ENCODE measurements at regions not wholly inside any gene's neighbourhood (a gene's known extent, or its start where the extent isn't known, plus 50 kb on each side); places are given as distances from the start of the nearest gene placed in this dataset.
A peak's percentile ranks its signal among the peaks of the same experiment; 100 is the strongest.

- 96 to 99% methylated on average over 7 of the region's 7 CpGs for WGBS, 2 donors
- H3K27ac ChIP-seq (ENCODE audit: low read depth in 1 of 2, low read length in 2 of 2): no peak overlapping the region
- H3K4me3 ChIP-seq (ENCODE audit: low read length in 2 of 2): no peak overlapping the region
- H3K27me3 ChIP-seq (ENCODE audit: control insufficient read depth in 1 of 2, insufficient read depth in 2 of 2, low read length in 1 of 2): no peaks in the 10 kb centered on the region
- peaks cover 2 to 3% of the 10 kb centered on the region in 2 donors for H3K4me1 ChIP-seq (ENCODE audit: control insufficient read depth in 1 of 2, insufficient read depth in 2 of 2, low read length in 2 of 2)
- H3K36me3 ChIP-seq (ENCODE audit: control insufficient read depth in 1 of 2, insufficient read depth in 2 of 2, low read length in 1 of 2): no peaks in the 10 kb centered on the region
- no peak for DNase-seq
- ATAC-seq (ENCODE audit: low FRiP score): no peak
- no peaks in the 10 kb centered on the region for H3K9me3 ChIP-seq (ENCODE audit: control insufficient read depth, low read length)
- intact Hi-C loops (cut with DNase I): no loop called here
Measured at GRCh38 chr5:56317923-56318561, 84.9 kb upstream of the ANKRD55 start.

DNA sequence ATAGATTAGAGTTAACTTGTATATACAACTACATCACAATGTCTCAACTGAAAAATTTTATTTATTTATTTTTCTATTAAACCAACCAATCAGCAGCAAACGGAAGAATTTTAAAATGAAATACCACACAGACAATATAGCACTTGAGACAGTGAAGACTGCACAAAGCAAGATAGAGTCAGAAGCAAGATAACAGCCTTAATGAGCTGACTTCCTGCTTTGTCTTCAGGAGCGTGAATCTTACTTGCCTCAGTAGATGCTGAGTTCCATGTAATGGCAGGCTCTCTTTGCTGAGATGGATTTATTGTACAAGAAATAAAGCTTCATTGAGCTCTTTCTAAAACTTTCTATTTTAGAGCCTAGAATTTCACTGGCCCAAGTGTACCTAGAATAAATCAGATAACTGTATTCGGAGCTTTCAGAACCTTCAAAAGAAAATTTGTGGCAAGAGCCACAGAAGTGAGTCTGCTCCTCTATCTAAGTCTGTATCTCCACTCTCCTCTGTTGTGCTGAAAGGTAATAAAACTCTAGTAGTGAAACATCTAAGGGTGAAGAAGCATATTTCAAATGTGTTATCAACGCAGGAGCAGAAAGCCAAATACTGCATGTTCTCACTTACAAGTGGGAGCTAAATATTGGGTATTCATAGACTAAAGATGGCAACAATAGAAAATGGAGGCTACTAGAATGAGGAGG lies 83.3 kb upstream of the ANKRD55 start:
- intact Hi-C loops (cut with DNase I): no loop called here
- Histone ChIP-seq H3K9me3 (ENCODE audit: control insufficient read depth, low read length) (no peaks in the 10 kb centered on the region), H3K27me3 (ENCODE audit: control insufficient read depth in 1 of 2, insufficient read depth in 2 of 2, low read length in 1 of 2) (no peaks in the 10 kb centered on the region), H3K36me3 (ENCODE audit: control insufficient read depth in 1 of 2, insufficient read depth in 2 of 2, low read length in 1 of 2) (no peaks in the 10 kb centered on the region), H3K4me3 (ENCODE audit: low read length in 2 of 2) (no peak overlapping the region), H3K4me1 (ENCODE audit: control insufficient read depth in 1 of 2, insufficient read depth in 2 of 2, low read length in 2 of 2) (peaks cover 2 to 3% of the 10 kb centered on the region in 2 donors), H3K27ac (ENCODE audit: low read depth in 1 of 2, low read length in 2 of 2) (no peak overlapping the region)
- ATAC-seq (ENCODE audit: low FRiP score) (no peak), DNase-seq (no peak)
- WGBS, 2 donors: 83 to 96% methylated on average over 4 of the region's 4 CpGs

- Histone ChIP-seq H3K27me3 (ENCODE audit: control insufficient read depth in 1 of 2, insufficient read depth in 2 of 2, low read length in 1 of 2) (no peaks in the 10 kb centered on the region), H3K9me3 (ENCODE audit: control insufficient read depth, low read length) (no peaks in the 10 kb centered on the region), H3K4me1 (ENCODE audit: control insufficient read depth in 1 of 2, insufficient read depth in 2 of 2, low read length in 2 of 2) (no peaks in the 10 kb centered on the region), H3K4me3 (ENCODE audit: low read length in 2 of 2) (no peak overlapping the region), H3K27ac (ENCODE audit: low read depth in 1 of 2, low read length in 2 of 2) (no peak overlapping the region), H3K36me3 (ENCODE audit: control insufficient read depth in 1 of 2, insufficient read depth in 2 of 2, low read length in 1 of 2) (no peaks in the 10 kb centered on the region)
- intact Hi-C loops (cut with DNase I): no loop called here
- ATAC-seq (ENCODE audit: low FRiP score): no peak
- peak in 1 of 2 donors; percentile 79 for DNase-seq
- 57 to 72% methylated on average over 6 of the region's 6 CpGs for WGBS, 2 donors
Measured at GRCh38 chr5:56314529-56314928, 81.4 kb upstream of the ANKRD55 start.

DNA sequence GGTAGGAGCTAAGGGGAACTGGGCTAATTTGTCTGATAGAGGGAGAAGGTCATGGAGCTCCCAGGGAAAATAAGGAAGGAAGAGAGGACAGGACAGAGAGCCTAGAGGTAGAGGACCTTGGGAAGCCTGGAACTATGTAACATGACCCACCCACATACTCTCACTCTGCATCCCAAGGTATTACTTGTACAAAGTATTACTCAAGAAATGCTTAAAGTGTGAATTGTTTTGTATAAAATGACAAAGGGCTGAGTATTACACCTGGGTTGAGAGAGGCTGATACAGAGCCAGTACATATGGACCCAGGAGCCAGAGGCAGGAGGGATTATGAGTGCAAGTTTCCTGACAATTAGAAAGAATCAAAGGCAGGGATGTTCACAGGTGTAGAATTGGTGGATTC lies 80.5 kb upstream of the ANKRD55 start:
- DNase-seq (no peak), ATAC-seq (ENCODE audit: low FRiP score) (no peak)
- no peak overlapping the region for H3K27ac ChIP-seq (ENCODE audit: low read depth in 1 of 2, low read length in 2 of 2)
- no peak overlapping the region for H3K4me3 ChIP-seq (ENCODE audit: low read length in 2 of 2)
- no peaks in the 10 kb centered on the region for H3K4me1 ChIP-seq (ENCODE audit: control insufficient read depth in 1 of 2, insufficient read depth in 2 of 2, low read length in 2 of 2)
- H3K9me3 ChIP-seq (ENCODE audit: control insufficient read depth, low read length): no peaks in the 10 kb centered on the region
- intact Hi-C loops (cut with DNase I): no loop called here
- H3K36me3 ChIP-seq (ENCODE audit: control insufficient read depth in 1 of 2, insufficient read depth in 2 of 2, low read length in 1 of 2): no peaks in the 10 kb centered on the region
- H3K27me3 ChIP-seq (ENCODE audit: control insufficient read depth in 1 of 2, insufficient read depth in 2 of 2, low read length in 1 of 2): no peaks in the 10 kb centered on the region

GRCh38 chr5:56313004-56313531 lies 79.9 kb upstream of the ANKRD55 start:
- no peaks in the 10 kb centered on the region for H3K9me3 ChIP-seq (ENCODE audit: control insufficient read depth, low read length)
- H3K36me3 ChIP-seq (ENCODE audit: control insufficient read depth in 1 of 2, insufficient read depth in 2 of 2, low read length in 1 of 2): no peaks in the 10 kb centered on the region
- H3K4me3 ChIP-seq (ENCODE audit: low read length in 2 of 2): no peak overlapping the region
- no peaks in the 10 kb centered on the region for H3K4me1 ChIP-seq (ENCODE audit: control insufficient read depth in 1 of 2, insufficient read depth in 2 of 2, low read length in 2 of 2)
- DNase-seq (no peak), ATAC-seq (ENCODE audit: low FRiP score) (no peak)
- H3K27ac ChIP-seq (ENCODE audit: low read depth in 1 of 2, low read length in 2 of 2): no peak overlapping the region
- H3K27me3 ChIP-seq (ENCODE audit: control insufficient read depth in 1 of 2, insufficient read depth in 2 of 2, low read length in 1 of 2): no peaks in the 10 kb centered on the region
- WGBS, 2 donors: 87 to 94% methylated on average over 5 of the region's 5 CpGs
- intact Hi-C loops (cut with DNase I): no loop called here

DNA sequence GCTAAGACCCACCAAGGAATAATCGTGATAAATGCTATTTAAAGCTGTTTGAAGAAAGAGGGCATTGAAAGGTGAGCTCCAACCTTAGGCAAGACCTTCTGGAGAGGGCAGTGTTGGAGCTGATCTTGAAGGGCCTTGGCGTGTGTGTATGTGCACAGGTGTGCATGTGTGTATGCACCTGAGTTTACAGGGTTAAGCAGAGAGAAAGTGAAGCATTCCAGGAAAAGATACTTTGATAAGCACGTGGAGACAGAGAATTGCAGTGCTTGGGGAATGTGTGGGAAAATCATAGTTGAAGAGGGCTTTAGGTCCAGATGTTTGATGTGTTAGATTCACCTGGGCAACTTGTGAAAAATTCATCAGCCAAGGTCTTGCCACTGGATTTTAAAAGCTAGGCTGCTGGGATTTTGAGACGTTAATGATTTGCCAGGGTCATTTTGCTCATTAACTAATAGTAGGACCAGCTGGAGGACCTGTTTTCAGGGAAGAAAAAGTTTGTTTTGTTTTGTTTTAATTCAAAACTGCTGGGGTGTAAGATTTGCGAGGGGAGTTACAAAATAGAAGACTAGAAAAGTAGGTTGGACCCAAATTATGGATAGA lies 78.3 kb upstream of the ANKRD55 start:
- ATAC-seq (ENCODE audit: low FRiP score) (no peak), DNase-seq (no peak)
- Histone ChIP-seq H3K4me3 (ENCODE audit: low read length in 2 of 2) (no peak overlapping the region), H3K4me1 (ENCODE audit: control insufficient read depth in 1 of 2, insufficient read depth in 2 of 2, low read length in 2 of 2) (no peaks in the 10 kb centered on the region), H3K27ac (ENCODE audit: low read depth in 1 of 2, low read length in 2 of 2) (no peak overlapping the region), H3K27me3 (ENCODE audit: control insufficient read depth in 1 of 2, insufficient read depth in 2 of 2, low read length in 1 of 2) (no peaks in the 10 kb centered on the region), H3K36me3 (ENCODE audit: control insufficient read depth in 1 of 2, insufficient read depth in 2 of 2, low read length in 1 of 2) (no peaks in the 10 kb centered on the region), H3K9me3 (ENCODE audit: control insufficient read depth, low read length) (peaks cover 1% of the 10 kb centered on the region)
- intact Hi-C loops (cut with DNase I): no loop called here
- 68 to 69% methylated on average over 5 of the region's 5 CpGs for WGBS, 2 donors

- no peak overlapping the region for H3K27ac ChIP-seq (ENCODE audit: low read depth in 1 of 2, low read length in 2 of 2)
- no peaks in the 10 kb centered on the region for H3K36me3 ChIP-seq (ENCODE audit: control insufficient read depth in 1 of 2, insufficient read depth in 2 of 2, low read length in 1 of 2)
- H3K27me3 ChIP-seq (ENCODE audit: control insufficient read depth in 1 of 2, insufficient read depth in 2 of 2, low read length in 1 of 2): no peaks in the 10 kb centered on the region
- intact Hi-C loops (cut with DNase I): no loop called here
- DNase-seq (no peak), ATAC-seq (ENCODE audit: low FRiP score) (no peak)
- no peaks in the 10 kb centered on the region for H3K4me1 ChIP-seq (ENCODE audit: control insufficient read depth in 1 of 2, insufficient read depth in 2 of 2, low read length in 2 of 2)
- no peak overlapping the region for H3K4me3 ChIP-seq (ENCODE audit: low read length in 2 of 2)
- H3K9me3 ChIP-seq (ENCODE audit: control insufficient read depth, low read length): peaks cover 1% of the 10 kb centered on the region
- 34 to 37% methylated on average over 7 of the region's 7 CpGs for WGBS, 2 donors
Measured at GRCh38 chr5:56310711-56311204, 77.6 kb upstream of the ANKRD55 start.

GRCh38 chr5:56309262-56309826 lies 76.2 kb upstream of the ANKRD55 start:
- Histone ChIP-seq H3K27ac (ENCODE audit: low read depth in 1 of 2, low read length in 2 of 2) (no peak overlapping the region), H3K4me3 (ENCODE audit: low read length in 2 of 2) (no peak overlapping the region), H3K27me3 (ENCODE audit: control insufficient read depth in 1 of 2, insufficient read depth in 2 of 2, low read length in 1 of 2) (no peaks in the 10 kb centered on the region), H3K4me1 (ENCODE audit: control insufficient read depth in 1 of 2, insufficient read depth in 2 of 2, low read length in 2 of 2) (no peaks in the 10 kb centered on the region), H3K36me3 (ENCODE audit: control insufficient read depth in 1 of 2, insufficient read depth in 2 of 2, low read length in 1 of 2) (no peaks in the 10 kb centered on the region), H3K9me3 (ENCODE audit: control insufficient read depth, low read length) (peaks cover 1% of the 10 kb centered on the region)
- intact Hi-C loops (cut with DNase I): no loop called here
- ATAC-seq (ENCODE audit: low FRiP score) (no peak), DNase-seq (no peak)
- 95 to 98% methylated on average over 2 of the region's 2 CpGs for WGBS, 2 donors
